CD14-positive monocyte (primary cell): ENCODE measurements at regions not wholly inside any gene's neighbourhood (a gene's known extent, or its start where the extent isn't known, plus 50 kb on each side); places are given as distances from the start of the nearest gene placed in this dataset.

Source experiments
- DNase-seq, 3 donors: peaks; one replicate each; pipeline ENCODE4 v3.0.0-alpha.2; 2011 to 2022
- H2AFZ ChIP-seq: 2 replicates; pipeline ENCODE4 v1.6.0; 2012; ENCODE audit warnings: mild to moderate bottlenecking, low read depth, low read length, inconsistent platforms; ENCODE audit not compliant: insufficient read depth, poor library complexity, severe bottlenecking
- H3K27ac ChIP-seq, 2 donors: 1 replicate in 1 of 2; 2 replicates in 1 of 2; pipeline ENCODE4 v1.5.1; 2012 to 2013; ENCODE audit warnings: low read length in 2 of 2, control low read depth in 1 of 2, inconsistent platforms in 1 of 2, low read depth in 1 of 2, mild to moderate bottlenecking in 1 of 2
- H3K27me3 ChIP-seq, 2 donors: one replicate each; pipeline versions ENCODE4 v1.6.0 to v1.6.1; 2011 to 2013; ENCODE audit warnings: low read length in 2 of 2; ENCODE audit not compliant: control insufficient read depth in 2 of 2, insufficient read depth in 2 of 2
- H3K36me3 ChIP-seq, 2 donors: replicated peaks in 1 of 2; 1 replicate in 1 of 2; 2 replicates in 1 of 2; pipeline versions ENCODE4 v1.5.1 to v1.6.1; 2012 to 2013; ENCODE audit warnings: low read length in 2 of 2, control low read depth in 1 of 2, inconsistent platforms in 1 of 2, mild to moderate bottlenecking in 1 of 2; ENCODE audit not compliant: insufficient read depth in 2 of 2, control insufficient read depth in 1 of 2
- H3K4me1 ChIP-seq, 2 donors: 1 replicate in 1 of 2; 2 replicates in 1 of 2; pipeline versions ENCODE4 v1.5.1 to v1.6.1; 2012 to 2013; ENCODE audit warnings: low read length in 2 of 2, control low read depth in 1 of 2, inconsistent platforms in 1 of 2, mild to moderate bottlenecking in 1 of 2, moderate library complexity in 1 of 2; ENCODE audit not compliant: insufficient read depth in 2 of 2, control insufficient read depth in 1 of 2
- H3K4me2 ChIP-seq: replicated peaks from 2 replicates; pipeline ENCODE3; 2012; ENCODE audit warnings: low read length, moderate library complexity, mild to moderate bottlenecking; ENCODE audit not compliant: poor library complexity, severe bottlenecking; ENCODE audit errors: extremely low read depth
- H3K4me3 ChIP-seq, 3 experiments: fragments of 200-600 bp in 1 of 3; sonication (generic) in 1 of 3; replicated peaks in 1 of 3; 1 replicate in 2 of 3; 2 replicates in 1 of 3; pipeline ENCODE4 v1.5.1; 2011 to 2013; ENCODE audit warnings: low read length in 3 of 3, mild to moderate bottlenecking in 3 of 3, control low read depth in 2 of 3, low read depth in 2 of 3, inconsistent platforms in 1 of 3, moderate library complexity in 1 of 3
- H3K79me2 ChIP-seq: 2 replicates; pipeline ENCODE4 v1.6.0; 2012; ENCODE audit warnings: mild to moderate bottlenecking, control low read depth, inconsistent platforms, low read length, moderate library complexity; ENCODE audit not compliant: insufficient read depth
- H3K9ac ChIP-seq: 2 replicates; pipeline ENCODE4 v1.6.0; 2017; ENCODE audit warnings: low read length, mild to moderate bottlenecking; ENCODE audit not compliant: insufficient read depth, poor library complexity, severe bottlenecking
- H3K9me3 ChIP-seq, 2 donors: replicated peaks in 1 of 2; 1 replicate in 1 of 2; 2 replicates in 1 of 2; pipeline versions ENCODE4 v1.5.1 to v1.6.1; 2012 to 2013; ENCODE audit warnings: low read length in 2 of 2, control low read depth in 1 of 2; ENCODE audit not compliant: control insufficient read depth in 1 of 2, insufficient read depth in 1 of 2
- H4K20me1 ChIP-seq: 2 replicates; pipeline ENCODE4 v1.6.0; 2012; ENCODE audit warnings: mild to moderate bottlenecking, low read length, control low read depth, moderate library complexity; ENCODE audit not compliant: insufficient read depth
- H3K27ac Mint-ChIP-seq, 7 donors: one replicate each; pipeline ENCODE4 v1.8.0; 2020; ENCODE audit warnings: mild to moderate bottlenecking in 7 of 7, mixed read lengths in 7 of 7, moderate library complexity in 6 of 7, inconsistent platforms in 2 of 7
- H3K27me3 Mint-ChIP-seq, 3 donors: one replicate each; pipeline ENCODE4 v1.8.0; 2021 to 2022; ENCODE audit warnings: low read depth in 3 of 3, mild to moderate bottlenecking in 3 of 3, mixed read lengths in 3 of 3, moderate library complexity in 3 of 3, inconsistent platforms in 1 of 3
- H3K36me3 Mint-ChIP-seq, 2 donors: one replicate each; pipeline ENCODE4 v1.8.0; 2020; ENCODE audit warnings: mixed read lengths in 2 of 2, inconsistent platforms in 1 of 2, mild to moderate bottlenecking in 1 of 2
- H3K4me1 Mint-ChIP-seq: one replicate; pipeline ENCODE4 v1.8.0; 2020; ENCODE audit warnings: mild to moderate bottlenecking, mixed read lengths
- H3K4me3 Mint-ChIP-seq, 2 donors: one replicate each; pipeline ENCODE4 v1.8.0; 2020; ENCODE audit warnings: mild to moderate bottlenecking in 2 of 2, mixed read lengths in 2 of 2, moderate library complexity in 1 of 2
- H3K9me3 Mint-ChIP-seq, 7 donors: one replicate each; pipeline ENCODE4 v1.8.0; 2020 to 2022; ENCODE audit warnings: mixed read lengths in 7 of 7, mild to moderate bottlenecking in 6 of 7, moderate library complexity in 6 of 7, inconsistent platforms in 2 of 7
- WGBS: methylation state at CpG from one replicate; pipeline ENCODE4 v1.1.5; 2013; ENCODE audit warnings: missing lambda C conversion rate; ENCODE audit not compliant: insufficient coverage; 5-methylcytosine and 5-hydroxymethylcytosine counted together
- intact Hi-C, 2 donors: fragments of 100-400 bp; cut with micrococcal nuclease; formaldehyde crosslinking; loops; one replicate each; pipeline versions ENCODE4 v1.15.0 to v1.15.1; 2023
- TF ChIP-seq, protein P1 (sequence below): fragments of 200-600 bp; IDR thresholded peaks from one replicate; pipeline ENCODE4 v1.8.0; 2022; ENCODE audit warnings: antibody characterized with exemption, mild to moderate bottlenecking

- H2AFZ ChIP-seq, result no peak overlapping the region
- H3K27me3 ChIP-seq, result no peaks in the 10 kb centered on the region
- H3K36me3 ChIP-seq, result no peaks in the 10 kb centered on the region
- no peak for DNase-seq
- TF ChIP-seq, protein P1, sequence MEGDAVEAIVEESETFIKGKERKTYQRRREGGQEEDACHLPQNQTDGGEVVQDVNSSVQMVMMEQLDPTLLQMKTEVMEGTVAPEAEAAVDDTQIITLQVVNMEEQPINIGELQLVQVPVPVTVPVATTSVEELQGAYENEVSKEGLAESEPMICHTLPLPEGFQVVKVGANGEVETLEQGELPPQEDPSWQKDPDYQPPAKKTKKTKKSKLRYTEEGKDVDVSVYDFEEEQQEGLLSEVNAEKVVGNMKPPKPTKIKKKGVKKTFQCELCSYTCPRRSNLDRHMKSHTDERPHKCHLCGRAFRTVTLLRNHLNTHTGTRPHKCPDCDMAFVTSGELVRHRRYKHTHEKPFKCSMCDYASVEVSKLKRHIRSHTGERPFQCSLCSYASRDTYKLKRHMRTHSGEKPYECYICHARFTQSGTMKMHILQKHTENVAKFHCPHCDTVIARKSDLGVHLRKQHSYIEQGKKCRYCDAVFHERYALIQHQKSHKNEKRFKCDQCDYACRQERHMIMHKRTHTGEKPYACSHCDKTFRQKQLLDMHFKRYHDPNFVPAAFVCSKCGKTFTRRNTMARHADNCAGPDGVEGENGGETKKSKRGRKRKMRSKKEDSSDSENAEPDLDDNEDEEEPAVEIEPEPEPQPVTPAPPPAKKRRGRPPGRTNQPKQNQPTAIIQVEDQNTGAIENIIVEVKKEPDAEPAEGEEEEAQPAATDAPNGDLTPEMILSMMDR, result no peak
- H3K4me2 ChIP-seq, result no peak overlapping the region
- no peak overlapping the region for H3K27ac Mint-ChIP-seq
- H3K9me3 ChIP-seq, result no peaks in the 10 kb centered on the region
- no peak overlapping the region for H3K4me3 ChIP-seq
- no peak overlapping the region for H3K4me3 Mint-ChIP-seq
- H3K79me2 ChIP-seq, result no peaks in the 10 kb centered on the region
- H3K27ac ChIP-seq, result no peak overlapping the region
- peaks cover 0 to 4% (median 0%) of the 10 kb centered on the region in 7 donors for H3K9me3 Mint-ChIP-seq
- no peaks in the 10 kb centered on the region for H3K36me3 Mint-ChIP-seq
- H4K20me1 ChIP-seq, result no peaks in the 10 kb centered on the region
- H3K4me1 Mint-ChIP-seq, result no peaks in the 10 kb centered on the region
- no peaks in the 10 kb centered on the region for H3K4me1 ChIP-seq
- no peak overlapping the region for H3K9ac ChIP-seq
- intact Hi-C loops, result no loop called here
- peaks cover 0 to 2% (median 1%) of the 10 kb centered on the region in 3 donors for H3K27me3 Mint-ChIP-seq
Measured at GRCh38 chr2:6676776-6677175, 188.9 kb downstream of the CMPK2 start.

GRCh38 chr2:6679471-6679870 lies 186.2 kb downstream of the CMPK2 start:
- Histone ChIP-seq H4K20me1 (no peaks in the 10 kb centered on the region), H2AFZ (no peak overlapping the region), H3K27me3 (no peaks in the 10 kb centered on the region), H3K9me3 (no peaks in the 10 kb centered on the region), H3K79me2 (no peaks in the 10 kb centered on the region), H3K9ac (no peak overlapping the region), H3K4me3 (no peak overlapping the region), H3K4me2 (no peak overlapping the region), H3K27ac (no peak overlapping the region), H3K4me1 (no peaks in the 10 kb centered on the region), H3K36me3 (no peaks in the 10 kb centered on the region)
- Mint-ChIP-seq H3K27me3 (peaks cover 0 to 2% (median 0%) of the 10 kb centered on the region in 3 donors), H3K4me3 (no peak overlapping the region), H3K36me3 (no peaks in the 10 kb centered on the region), H3K9me3 (peaks cover 0 to 2% (median 0%) of the 10 kb centered on the region in 7 donors), H3K4me1 (no peaks in the 10 kb centered on the region), H3K27ac (no peak overlapping the region)
- WGBS, result no CpG with 5 or more reads among the region's 2 CpGs
- TF ChIP-seq, protein P1, result no peak
- DNase-seq, result no peak
- intact Hi-C loops, result no loop called here
